Stimulated activated memory B cell treated with anti-CD40 and anti-IgM and Interleukin-4, amounts not matched to agents 10 μg/mL and 1 μg/mL and 100 μg/mL, for 72 hours (primary cell): ENCODE measurements at regions not wholly inside any gene's neighbourhood (a gene's known extent, or its start where the extent isn't known, plus 50 kb on each side); places are given as distances from the start of the nearest gene placed in this dataset.
"Not testable (repeated sequence)": the region's sequence is repeated elsewhere in the genome, so short reads cannot be mapped to it uniquely, and the experiment has no call there.

ENCODE experiments used
- ATAC-seq: fragments of 150-1000 bp; cut with Tn5 transposase; 2 replicates; pipeline ENCODE4 v1.10.0; 2021
- H3K27ac Mint-ChIP-seq: one replicate; pipeline ENCODE4 v1.8.0; 2022; ENCODE audit warnings: mild to moderate bottlenecking, mixed read lengths
- H3K27me3 Mint-ChIP-seq: one replicate; pipeline ENCODE4 v1.8.0; 2022; ENCODE audit warnings: mixed read lengths
- H3K36me3 Mint-ChIP-seq: one replicate; pipeline ENCODE4 v1.8.0; 2022; ENCODE audit warnings: mixed read lengths
- H3K4me1 Mint-ChIP-seq: one replicate; pipeline ENCODE4 v1.8.0; 2022; ENCODE audit warnings: mixed read lengths
- H3K4me3 Mint-ChIP-seq: one replicate; pipeline ENCODE4 v1.8.0; 2022; ENCODE audit warnings: mild to moderate bottlenecking, moderate library complexity, mixed read lengths
- H3K9me3 Mint-ChIP-seq: one replicate; pipeline ENCODE4 v1.8.0; 2022; ENCODE audit warnings: mixed read lengths

DNA sequence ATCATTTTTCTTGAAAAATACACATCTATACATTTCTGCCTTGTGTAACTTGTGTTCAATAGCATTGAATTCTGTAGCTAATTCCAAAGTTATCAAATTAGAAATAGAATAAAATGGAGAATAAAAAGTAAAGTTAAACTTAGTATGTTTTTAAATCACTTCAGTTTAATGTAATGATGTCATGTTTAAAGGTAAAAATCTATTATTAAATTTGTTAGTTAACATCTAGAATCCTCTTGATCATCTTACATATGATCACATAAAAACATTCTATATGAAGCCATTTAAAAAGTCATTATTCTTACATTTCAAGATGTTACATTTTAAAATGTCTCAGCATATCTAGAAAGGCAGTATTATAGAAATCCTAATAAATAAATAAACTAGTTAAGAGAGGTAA lies 1163.2 kb downstream of the PLA2G4A start:
- ATAC-seq = no peak
- Mint-ChIP-seq H3K9me3 (peaks cover 3% of the 10 kb centered on the region), H3K4me1 (no peaks in the 10 kb centered on the region), H3K36me3 (no peaks in the 10 kb centered on the region), H3K4me3 (no peak overlapping the region), H3K27me3 (no peaks in the 10 kb centered on the region), H3K27ac (no peak overlapping the region)

DNA sequence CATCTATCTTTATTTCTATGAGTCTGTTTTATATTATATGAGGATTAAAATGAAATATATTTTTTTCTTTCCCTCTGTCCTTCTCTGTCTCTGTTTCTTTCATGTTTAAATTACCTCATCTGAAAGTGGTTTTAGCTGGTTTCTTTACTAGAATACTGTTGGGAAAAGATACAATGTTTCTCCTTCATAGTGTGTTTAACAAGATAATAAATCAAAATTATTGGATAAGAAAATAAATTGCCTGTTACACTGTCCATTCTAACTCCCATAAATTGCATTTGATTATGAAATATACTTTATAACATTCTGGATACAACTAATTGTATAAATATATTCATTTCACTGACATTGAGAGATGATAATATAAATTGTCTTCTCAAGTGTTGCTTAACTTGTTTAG lies 1168.0 kb downstream of the PLA2G4A start:
- Mint-ChIP-seq H3K36me3 (no peaks in the 10 kb centered on the region), H3K9me3 (peaks cover 3% of the 10 kb centered on the region), H3K4me3 (no peak overlapping the region), H3K27me3 (no peaks in the 10 kb centered on the region), H3K4me1 (no peaks in the 10 kb centered on the region), H3K27ac (no peak overlapping the region)
- no peak for ATAC-seq

DNA sequence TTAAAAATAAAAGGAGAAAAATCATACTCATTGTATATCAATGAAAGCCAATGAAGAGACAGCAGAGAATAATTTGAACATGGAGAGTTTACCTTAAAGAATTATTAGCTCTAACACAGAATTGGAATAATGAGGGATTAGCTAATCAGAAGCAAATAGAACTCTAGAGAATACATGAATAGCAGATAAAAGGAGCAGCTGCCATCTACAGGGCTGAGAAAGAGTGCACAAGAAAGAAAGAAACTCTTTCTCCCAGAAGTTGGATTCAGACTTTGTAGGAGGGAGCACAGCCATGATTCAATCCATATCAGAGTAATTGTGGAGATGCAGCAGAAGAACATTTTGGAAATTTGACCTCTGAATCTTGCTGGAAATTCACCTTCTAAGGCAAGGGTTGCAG lies 1171.2 kb downstream of the PLA2G4A start:
- Mint-ChIP-seq H3K4me3 (no peak overlapping the region), H3K9me3 (peaks cover 4% of the 10 kb centered on the region), H3K27me3 (no peaks in the 10 kb centered on the region), H3K4me1 (no peaks in the 10 kb centered on the region), H3K36me3 (no peaks in the 10 kb centered on the region), H3K27ac (no peak overlapping the region)
- ATAC-seq = no peak

DNA sequence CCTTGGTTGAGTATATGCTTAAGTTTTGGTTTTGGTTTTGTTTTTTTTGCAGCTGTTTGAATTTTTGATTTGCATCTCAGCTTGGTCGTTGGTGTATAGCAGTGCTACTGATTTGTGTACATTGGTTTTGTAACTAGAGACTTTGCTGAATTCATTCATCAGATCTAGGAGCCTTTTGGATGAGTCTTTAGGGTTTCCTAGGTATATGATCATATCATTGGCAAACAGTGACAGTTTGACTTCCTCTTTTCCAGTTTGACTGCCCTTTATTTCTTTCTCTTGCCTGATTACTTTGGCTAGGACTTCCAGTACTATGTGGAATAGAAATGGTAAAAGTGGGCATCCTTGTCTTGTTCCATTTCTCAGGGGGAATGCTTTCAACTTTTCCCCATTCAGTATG lies 1174.9 kb downstream of the PLA2G4A start:
- H3K4me3 Mint-ChIP-seq, ATAC-seq, H3K27me3 Mint-ChIP-seq, H3K36me3 Mint-ChIP-seq, H3K27ac Mint-ChIP-seq, H3K9me3 Mint-ChIP-seq, H3K4me1 Mint-ChIP-seq: not testable (repeated sequence)

DNA sequence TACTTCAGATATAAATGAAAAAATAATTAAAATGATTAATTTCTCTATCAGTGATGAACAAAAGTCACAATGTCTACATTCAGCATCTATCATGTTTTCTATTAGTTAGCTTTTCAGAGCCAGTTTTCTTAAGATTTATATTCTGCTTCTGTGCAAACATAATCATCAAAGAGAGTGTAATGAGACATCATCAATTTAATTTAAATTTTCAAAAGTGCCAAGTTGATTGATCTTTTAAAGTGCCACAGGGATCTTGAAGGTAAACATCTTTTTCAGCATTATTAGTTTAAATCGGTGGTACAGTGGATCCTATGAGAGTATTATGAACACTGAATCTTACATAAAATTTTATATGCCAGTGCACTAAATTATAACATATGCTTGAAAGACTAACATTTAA lies 1176.1 kb downstream of the PLA2G4A start:
- no peak for ATAC-seq
- Mint-ChIP-seq H3K4me1 (no peaks in the 10 kb centered on the region), H3K9me3 (peaks cover 4% of the 10 kb centered on the region), H3K4me3 (no peak overlapping the region), H3K27ac (no peak overlapping the region), H3K27me3 (no peaks in the 10 kb centered on the region), H3K36me3 (no peaks in the 10 kb centered on the region)

DNA sequence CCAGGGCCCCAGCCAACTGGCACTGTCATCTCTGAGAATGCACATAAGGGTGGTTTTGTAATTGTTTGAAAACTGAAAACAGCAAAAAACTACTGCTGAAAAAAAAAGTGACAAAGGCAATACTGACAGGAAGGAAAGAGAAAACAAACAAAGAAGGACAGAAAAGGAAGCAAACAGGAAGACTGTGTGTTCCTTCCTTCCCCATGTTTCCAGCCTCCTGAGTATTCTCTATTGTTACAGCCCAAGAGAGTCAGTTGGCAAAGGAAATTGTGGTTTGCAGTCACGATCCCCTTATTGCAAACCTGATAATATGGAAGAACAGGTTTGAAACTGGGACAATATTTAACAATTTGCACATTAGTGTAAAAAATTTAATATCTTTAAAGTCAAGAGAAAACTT lies 1177.6 kb downstream of the PLA2G4A start:
- Mint-ChIP-seq H3K4me1 (no peaks in the 10 kb centered on the region), H3K9me3 (peaks cover 4% of the 10 kb centered on the region), H3K36me3 (no peaks in the 10 kb centered on the region), H3K27ac (no peak overlapping the region), H3K4me3 (no peak overlapping the region), H3K27me3 (no peaks in the 10 kb centered on the region)
- no peak for ATAC-seq

DNA sequence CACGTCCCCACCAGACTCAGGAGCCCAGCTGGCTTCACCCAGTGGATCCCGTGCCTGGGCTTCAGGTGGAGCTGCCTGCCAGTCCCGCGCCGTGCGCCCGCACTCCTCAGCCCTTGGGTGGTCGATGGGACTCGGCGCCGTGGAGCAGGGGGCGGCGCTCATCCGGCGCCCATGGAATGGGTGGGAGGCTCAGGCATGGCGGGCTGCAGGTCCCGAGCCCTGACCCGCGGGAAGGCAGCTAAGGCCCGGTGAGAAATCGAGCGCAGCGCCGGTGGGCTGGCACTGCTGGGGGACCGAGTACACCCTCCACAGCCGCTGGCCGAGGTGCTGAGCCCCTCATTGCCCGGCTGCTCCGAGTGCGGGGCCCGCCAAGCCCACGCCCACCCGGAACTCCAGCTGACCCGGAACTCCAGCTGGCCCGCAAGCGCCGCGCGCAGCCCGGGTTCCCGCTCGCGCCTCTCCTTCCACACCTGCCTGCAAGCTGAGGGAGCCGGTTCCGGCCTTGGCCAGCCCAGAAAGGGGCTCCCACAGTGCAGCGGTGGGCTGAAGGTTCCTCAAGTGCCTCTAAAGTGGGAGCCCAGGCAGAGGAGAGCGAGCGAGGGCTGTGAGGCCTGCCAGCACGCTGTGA lies 1184.6 kb downstream of the PLA2G4A start:
- not testable (repeated sequence) for H3K4me3 Mint-ChIP-seq, ATAC-seq, H3K27me3 Mint-ChIP-seq, H3K36me3 Mint-ChIP-seq, H3K4me1 Mint-ChIP-seq, H3K9me3 Mint-ChIP-seq, H3K27ac Mint-ChIP-seq

DNA sequence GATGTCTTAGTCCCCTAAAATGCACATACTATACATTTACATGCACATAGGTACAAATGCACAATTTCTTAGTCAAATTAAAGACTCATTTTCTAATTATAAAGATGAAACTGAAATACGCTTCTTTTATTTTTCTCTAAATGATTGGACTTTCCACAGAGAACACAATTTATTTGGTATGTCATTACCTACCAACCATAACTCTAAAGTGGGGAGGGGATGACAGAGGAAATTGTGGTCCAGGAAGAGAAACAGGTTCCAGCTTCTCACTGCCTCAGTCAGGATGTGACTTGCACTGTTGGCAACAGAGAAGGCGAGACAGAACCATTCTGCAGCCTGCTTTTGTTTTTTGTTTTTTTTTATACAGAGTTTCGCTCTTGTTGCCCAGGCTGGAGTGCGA lies 1189.2 kb downstream of the PLA2G4A start:
- H3K4me1 Mint-ChIP-seq = no peaks in the 10 kb centered on the region
- no peak overlapping the region for H3K4me3 Mint-ChIP-seq
- no peak overlapping the region for H3K27ac Mint-ChIP-seq
- H3K9me3 Mint-ChIP-seq = peaks cover 3% of the 10 kb centered on the region
- no peak for ATAC-seq
- no peaks in the 10 kb centered on the region for H3K36me3 Mint-ChIP-seq
- no peaks in the 10 kb centered on the region for H3K27me3 Mint-ChIP-seq

DNA sequence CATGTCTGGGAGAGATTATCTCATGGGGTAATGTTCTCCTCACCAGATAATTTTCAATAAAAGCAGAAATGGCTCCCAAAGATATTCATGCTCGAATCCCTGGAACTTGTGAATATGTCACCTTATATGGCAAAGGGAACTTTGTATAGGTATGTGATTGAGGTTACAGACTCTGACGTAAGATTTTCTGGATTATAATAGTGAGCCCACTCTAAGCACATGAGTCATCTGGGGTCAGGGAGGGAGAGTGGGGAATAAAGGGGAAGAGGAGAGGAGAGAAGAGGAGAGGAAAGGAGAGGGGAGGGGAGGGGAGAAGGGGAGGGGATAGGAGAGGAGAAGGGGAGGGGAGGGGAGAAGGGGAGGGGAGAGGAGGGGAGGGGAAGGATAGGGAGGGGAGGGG lies 1193.9 kb downstream of the PLA2G4A start:
- H3K36me3 Mint-ChIP-seq = no peaks in the 10 kb centered on the region
- H3K27ac Mint-ChIP-seq = no peak overlapping the region
- no peak overlapping the region for H3K4me3 Mint-ChIP-seq
- H3K27me3 Mint-ChIP-seq = no peaks in the 10 kb centered on the region
- ATAC-seq = no peak
- H3K9me3 Mint-ChIP-seq = peaks cover 3% of the 10 kb centered on the region
- no peaks in the 10 kb centered on the region for H3K4me1 Mint-ChIP-seq

DNA sequence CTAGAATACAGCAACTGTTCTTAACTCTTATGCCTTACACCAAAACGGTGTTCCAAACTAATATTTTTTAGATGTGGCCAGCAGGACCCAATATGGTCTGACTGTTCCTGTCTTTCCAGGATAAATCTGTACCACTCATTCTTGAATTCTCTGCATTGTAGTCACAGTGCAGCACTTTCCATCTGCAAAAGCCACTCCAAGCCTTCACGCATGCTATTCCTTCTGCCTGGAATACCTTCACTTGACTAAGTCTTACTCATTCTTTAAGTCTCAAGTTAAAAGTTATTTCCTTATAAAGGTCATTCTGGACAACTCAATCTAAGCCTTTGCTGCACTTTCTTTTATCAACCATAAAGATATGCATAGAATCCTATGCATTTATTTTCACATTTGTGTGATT lies 1194.5 kb downstream of the PLA2G4A start:
- no peak overlapping the region for H3K27ac Mint-ChIP-seq
- no peaks in the 10 kb centered on the region for H3K36me3 Mint-ChIP-seq
- H3K4me3 Mint-ChIP-seq = no peak overlapping the region

DNA sequence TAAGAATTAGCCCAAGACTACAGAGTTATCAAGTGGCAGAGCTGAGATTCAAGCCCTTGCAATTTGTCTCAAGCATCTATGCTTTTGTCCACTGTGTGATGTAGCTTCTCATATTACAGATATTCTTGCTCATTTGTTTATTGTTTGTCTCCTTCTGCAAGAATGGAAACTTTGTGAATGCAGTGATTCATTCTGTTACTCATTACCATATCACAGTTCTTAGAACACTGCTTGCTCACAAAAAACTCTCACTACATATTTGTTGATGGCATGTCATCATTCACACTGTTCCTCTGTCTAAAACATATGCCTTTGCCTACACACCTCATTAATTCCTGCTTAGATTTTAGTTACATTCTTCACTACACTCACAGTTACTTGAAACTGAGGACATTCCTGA lies 1198.9 kb downstream of the PLA2G4A start:
- Mint-ChIP-seq H3K4me1 (no peaks in the 10 kb centered on the region), H3K4me3 (no peak overlapping the region), H3K27me3 (no peaks in the 10 kb centered on the region), H3K36me3 (no peaks in the 10 kb centered on the region), H3K27ac (no peak overlapping the region), H3K9me3 (no peaks in the 10 kb centered on the region)
- no peak for ATAC-seq

More for the DNA sequence above, 1194.5 kb downstream of the PLA2G4A start:
- no peak for ATAC-seq
- Mint-ChIP-seq H3K9me3 (peaks cover 3% of the 10 kb centered on the region), H3K27me3 (no peaks in the 10 kb centered on the region), H3K4me1 (no peaks in the 10 kb centered on the region)

DNA sequence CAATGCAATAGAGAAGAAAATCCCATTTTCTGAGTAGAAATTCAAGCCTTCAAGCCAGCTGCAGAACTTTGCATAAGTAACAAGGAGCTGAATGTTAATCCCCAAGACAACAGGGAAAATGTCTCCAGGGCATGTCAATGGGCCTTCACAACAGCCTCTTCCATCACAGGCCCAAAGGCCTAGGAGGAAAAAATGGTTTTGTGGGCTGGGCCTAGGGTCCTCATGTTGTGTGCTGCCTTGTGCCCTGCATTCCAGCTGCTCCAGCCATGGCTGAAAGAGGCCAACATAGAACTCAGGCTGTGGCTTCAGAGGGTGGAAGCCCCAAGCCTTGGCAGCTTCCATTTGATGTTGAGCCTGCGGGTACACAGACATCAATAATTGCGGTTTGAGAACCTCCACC lies 1208.8 kb downstream of the PLA2G4A start:
- not testable (repeated sequence) for ATAC-seq, H3K27ac Mint-ChIP-seq

DNA sequence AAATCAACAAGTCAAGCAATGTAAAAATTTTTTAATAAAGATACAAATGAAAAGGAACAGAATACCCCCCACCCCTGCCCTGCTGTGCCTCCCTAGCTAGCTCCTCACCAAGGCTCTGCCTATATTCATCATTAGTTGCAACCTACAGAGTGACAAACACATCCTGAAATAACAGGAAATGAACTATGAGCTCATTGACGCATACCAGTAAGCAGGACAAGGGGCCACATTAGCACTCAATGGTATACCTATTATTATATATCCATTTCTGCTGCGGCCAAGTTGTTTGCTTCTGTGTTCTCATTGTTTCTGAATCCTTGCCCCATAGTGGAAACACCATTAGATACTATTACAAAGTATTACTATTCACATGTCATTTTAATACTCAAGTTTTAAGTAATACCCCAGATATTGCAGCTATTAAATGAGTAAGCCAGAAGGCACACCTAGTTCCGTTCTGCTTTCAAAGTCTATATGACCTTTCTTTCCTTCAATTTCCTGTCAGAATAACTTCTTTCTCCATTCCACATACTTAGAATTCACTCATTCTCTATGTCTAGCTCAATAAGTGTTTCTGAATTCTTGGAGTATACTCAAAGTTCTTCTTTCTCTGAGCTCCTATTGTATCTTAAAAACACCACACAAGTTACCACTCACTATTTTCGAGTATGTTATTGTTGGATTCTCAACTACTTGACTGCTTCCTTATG lies 1214.9 kb downstream of the PLA2G4A start:
- no peak overlapping the region for H3K4me3 Mint-ChIP-seq
- no peak for ATAC-seq
- H3K36me3 Mint-ChIP-seq = no peaks in the 10 kb centered on the region
- no peaks in the 10 kb centered on the region for H3K4me1 Mint-ChIP-seq
- H3K9me3 Mint-ChIP-seq = peaks cover 4% of the 10 kb centered on the region
- H3K27ac Mint-ChIP-seq = no peak overlapping the region
- H3K27me3 Mint-ChIP-seq = no peaks in the 10 kb centered on the region

More for the DNA sequence above, 1208.8 kb downstream of the PLA2G4A start:
- H3K9me3 Mint-ChIP-seq = peaks cover 14% of the 10 kb centered on the region
- H3K27me3 Mint-ChIP-seq, H3K4me3 Mint-ChIP-seq, H3K4me1 Mint-ChIP-seq, H3K36me3 Mint-ChIP-seq: not testable (repeated sequence)

DNA sequence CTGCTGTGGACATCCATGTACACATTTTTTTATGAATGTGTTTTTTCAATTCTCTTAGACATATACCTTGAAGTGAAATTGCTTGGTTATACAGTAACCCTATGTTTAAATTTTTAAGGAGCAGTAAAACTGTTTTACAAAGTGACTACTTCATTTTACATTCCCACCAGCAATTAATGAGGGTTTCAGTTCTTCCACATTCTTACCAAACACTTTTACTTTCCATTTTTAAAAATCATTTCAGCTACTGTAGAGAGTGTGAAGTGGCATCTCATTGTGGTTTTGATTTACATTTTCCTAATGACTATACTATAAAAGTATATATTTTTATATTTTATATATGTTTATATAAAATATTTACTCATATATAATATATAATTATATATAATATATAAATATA lies 1221.5 kb downstream of the PLA2G4A start:
- ATAC-seq = no peak
- Mint-ChIP-seq H3K36me3 (no peaks in the 10 kb centered on the region), H3K9me3 (peaks cover 3% of the 10 kb centered on the region), H3K4me3 (no peak overlapping the region), H3K27me3 (no peaks in the 10 kb centered on the region), H3K4me1 (no peaks in the 10 kb centered on the region), H3K27ac (no peak overlapping the region)

DNA sequence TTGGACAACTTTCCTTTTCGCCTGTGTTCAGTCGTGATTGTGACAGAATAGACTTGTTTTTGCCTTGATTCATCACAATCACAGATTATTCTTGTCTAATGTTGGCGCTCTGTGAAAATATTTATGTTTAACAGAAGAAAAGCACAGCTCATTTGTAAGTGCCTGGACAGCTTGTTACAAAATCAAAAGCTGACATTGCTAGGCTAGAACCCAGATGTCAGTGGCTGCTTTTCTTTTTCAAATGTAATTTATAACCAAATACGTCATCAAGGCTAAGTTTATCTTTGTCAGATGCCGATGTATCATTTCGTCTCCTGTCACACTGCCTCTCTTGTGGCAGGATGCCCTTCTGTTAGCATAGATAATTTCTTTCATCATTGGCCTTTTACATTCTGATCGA lies 1227.3 kb downstream of the PLA2G4A start:
- Mint-ChIP-seq H3K36me3 (no peaks in the 10 kb centered on the region), H3K4me3 (no peak overlapping the region), H3K27ac (no peak overlapping the region), H3K9me3 (peaks cover 20% of the 10 kb centered on the region), H3K27me3 (no peaks in the 10 kb centered on the region), H3K4me1 (no peaks in the 10 kb centered on the region)
- ATAC-seq = no peak

DNA sequence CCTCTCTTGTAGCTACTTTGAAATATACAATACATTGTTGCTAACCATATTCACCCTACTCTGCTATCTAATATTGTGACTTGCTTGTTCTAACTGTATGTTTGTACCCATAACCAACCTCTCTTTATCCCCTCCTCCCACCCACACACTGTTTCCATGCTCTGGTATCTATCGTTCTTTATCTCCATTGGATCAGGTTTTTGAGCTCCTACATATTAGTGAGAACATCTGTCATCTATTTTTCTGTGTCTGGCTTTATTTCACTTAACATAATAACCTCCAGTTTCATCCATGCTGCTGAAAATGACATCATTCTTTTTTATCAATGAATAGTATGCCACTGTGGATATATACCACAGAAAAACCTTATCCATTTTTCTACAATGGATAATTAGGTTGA lies 1230.1 kb downstream of the PLA2G4A start:
- Mint-ChIP-seq H3K27ac (no peak overlapping the region), H3K9me3 (peaks cover 19% of the 10 kb centered on the region), H3K36me3 (no peaks in the 10 kb centered on the region), H3K27me3 (no peaks in the 10 kb centered on the region), H3K4me3 (no peak overlapping the region), H3K4me1 (no peaks in the 10 kb centered on the region)
- ATAC-seq = no peak
